Skin of body (tissue), 1 donor: ENCODE measurements at regions not wholly inside any gene's neighbourhood (a gene's known extent, or its start where the extent isn't known, plus 50 kb on each side); places are given as distances from the start of the nearest gene placed in this dataset.

ENCODE experiments used
- DNase-seq: peaks from one replicate; lab custom pipeline; 2025; lab: John Stamatoyannopoulos, UW

DNA sequence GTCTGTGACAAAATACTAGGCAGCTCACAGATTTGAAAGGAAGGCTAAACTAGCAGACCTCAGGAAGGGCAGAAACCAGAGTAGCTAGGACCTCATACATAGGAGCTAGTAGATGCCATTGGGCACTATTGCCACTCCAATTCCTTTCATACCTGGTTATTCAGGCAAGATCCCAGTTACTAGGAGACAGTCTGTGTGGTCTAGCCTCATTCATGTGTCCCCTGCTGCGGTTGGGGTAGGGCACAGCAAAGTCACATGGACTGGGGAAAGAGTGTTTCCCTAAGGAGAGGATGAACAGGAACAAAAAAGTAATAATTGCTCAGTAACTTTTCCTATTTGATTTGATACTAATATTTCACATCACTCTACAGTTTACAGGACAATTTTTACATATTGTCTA is 204.6 kb upstream of the HEY2 start:
- DNase-seq, result no peak

DNA sequence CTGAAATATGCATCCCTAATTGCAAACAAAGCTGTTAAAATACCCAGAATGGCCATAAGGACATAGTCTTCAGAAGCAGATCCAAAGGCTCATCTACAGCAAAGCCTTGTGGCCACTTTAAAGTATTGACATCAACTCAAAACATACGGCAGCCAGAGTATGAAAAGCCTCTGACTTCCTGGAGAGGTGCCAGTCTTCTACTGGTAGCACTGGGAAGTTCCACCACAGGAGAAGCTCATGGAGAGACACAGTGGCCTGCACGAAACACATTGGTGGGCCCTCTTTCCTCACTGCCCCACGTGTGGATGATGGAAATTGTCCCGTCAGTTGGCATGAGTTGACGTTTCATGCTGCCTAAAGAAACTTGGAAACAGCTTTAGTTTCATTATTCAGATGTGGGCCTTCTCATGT is 202.6 kb upstream of the HEY2 start:
- DNase-seq, result no peak

DNA sequence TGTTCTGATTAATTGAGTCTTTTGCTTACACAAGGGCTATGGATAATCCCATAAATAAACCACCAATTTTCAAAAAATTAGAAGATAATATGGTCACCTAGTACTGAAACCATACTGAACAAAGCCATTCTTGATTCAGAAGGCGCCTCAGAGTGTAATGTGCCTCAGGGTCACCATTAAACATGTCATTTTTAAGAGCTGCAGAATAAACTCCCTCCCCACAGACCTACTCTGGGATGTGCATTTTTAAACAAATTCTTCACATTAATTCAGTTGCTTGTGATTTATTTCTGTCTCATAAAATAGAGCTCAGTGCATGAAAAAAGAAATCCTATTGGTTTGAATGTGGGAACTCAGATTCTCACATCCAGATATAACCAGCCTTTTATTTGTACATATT is 202.1 kb upstream of the HEY2 start:
- DNase-seq, result no peak

DNA sequence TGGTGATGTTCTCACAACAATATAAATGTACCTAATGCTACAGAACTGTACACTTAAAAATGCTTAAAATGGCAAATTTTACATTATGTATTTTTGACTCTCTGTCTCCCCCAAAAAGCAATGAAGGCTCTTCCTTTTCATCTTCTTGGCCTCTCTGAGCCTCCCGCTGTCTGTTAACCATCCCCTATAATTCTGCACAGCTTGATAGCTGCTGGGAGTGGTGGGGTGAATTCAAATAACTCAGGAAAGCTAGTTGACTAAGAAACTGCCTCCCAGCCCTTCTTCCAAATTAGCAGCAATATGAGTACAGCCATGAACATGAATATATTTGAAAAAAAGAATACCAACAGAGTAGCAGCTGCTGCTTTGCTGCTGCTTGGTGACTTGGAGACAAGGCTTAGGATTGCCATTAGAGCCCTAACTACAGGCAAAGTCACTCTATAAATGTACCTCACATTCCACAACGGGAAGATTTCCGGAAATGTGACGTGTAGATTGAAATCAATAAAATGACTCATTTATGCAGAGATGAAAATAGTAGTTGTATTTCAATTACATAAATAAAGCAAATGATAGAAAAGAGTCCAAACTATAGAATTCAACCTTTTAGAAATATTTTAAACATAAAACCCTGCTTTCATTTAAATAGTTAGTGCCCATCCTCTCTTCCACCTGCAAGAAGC is 200.1 kb upstream of the HEY2 start:
- DNase-seq, result no peak

DNA sequence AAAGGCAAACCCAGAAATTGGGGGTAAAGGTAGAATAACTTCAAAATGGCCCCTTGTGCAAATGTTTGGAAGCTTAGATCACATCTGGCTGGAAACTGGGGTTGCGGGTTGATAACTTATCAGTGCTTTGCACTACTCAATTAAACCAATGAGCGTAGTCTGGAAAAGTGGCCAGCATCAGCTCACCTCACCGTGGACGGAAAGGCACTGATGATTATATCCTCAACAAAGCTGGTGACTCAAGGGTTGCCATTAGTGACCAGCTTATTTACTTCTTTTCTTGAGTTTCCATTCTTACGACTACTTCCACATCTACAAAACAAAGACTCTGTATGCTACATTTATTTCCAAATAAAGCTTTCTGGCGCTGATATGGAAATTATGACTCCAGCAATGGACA is 198.5 kb upstream of the HEY2 start:
- DNase-seq, result no peak

DNA sequence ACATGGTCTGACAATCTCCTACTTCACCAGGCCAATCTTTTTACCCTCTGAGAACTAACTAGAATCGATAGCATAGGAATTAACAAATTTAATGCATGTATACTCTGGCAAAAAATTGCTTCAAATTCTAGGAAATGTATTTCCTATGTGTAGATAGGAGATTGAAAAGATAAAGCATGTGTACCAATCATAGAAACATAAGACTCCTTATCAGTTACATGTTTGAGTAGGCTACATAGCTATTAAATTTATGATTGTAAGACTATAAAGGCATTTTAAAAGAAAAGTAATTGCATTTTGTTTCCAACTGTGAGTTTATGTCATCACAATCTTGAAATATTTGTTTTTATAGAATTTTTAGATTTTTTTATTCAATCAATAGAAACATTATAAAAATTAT is 196.6 kb upstream of the HEY2 start:
- no peak for DNase-seq

DNA sequence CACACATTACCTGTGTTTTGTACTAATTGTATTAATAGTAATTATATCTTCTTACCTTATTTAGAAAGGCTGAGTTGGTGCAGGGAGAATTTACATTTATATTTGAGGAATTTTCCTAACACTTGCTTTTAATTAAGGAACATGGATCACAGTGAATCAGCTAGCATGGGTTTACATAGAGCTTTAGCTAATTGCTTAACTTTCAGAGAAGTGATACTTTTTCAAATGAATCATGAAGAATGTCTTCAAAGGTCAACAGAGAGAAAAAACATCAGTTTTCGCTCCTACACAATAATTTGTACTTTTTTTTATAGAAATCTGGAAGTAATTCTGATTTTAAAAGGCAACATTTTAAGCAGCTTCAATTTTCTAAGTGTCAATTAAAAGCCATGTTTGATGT is 195.0 kb upstream of the HEY2 start:
- DNase-seq, result no peak

DNA sequence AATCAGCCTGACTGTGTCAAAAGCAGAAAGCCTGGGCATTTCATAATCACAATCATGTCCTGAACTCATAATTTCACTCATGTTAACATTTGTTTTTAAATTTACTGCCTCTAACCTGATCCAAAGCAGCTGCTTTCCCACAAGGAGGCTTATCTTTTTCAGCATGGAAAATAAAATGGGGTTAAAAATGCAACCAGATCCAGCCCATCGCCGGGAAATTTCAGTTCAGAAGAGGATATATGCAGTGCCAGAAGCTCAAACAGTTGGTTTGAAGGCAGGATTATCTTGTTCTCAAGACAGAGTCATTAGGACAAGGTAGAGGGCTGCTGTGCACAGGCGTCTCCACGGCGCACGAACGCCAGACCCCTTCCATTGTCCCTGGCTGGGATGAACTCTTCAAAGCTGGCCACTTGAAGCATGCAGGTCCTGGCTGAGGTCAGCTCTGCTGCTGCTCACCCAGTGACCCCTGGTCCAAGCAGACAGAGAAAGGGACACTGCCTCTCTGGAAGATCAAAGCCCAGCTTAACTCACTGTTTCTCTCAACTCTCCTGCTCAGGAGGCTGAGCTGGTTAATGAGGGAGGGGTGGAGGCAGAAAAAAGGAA is 191.1 kb upstream of the HEY2 start:
- no peak for DNase-seq

DNA sequence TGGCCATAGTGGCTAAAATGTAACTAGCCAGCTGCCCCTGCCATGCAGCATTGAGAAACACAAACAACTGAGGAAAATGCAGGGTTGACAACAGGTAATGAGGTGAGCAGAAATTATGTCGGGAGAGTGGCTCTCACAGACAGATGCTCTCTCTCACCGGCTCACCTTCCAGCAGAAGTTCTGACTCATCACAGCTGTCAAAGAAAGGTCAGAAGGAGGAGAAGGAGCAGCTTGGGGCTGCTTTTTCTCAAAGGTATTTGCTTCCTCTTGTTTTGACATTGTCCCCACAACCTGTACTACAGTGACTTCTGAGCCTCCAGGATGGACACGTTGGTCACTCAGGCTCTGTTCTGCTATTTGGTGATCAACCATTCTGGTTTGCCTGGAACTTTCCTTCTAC is 190.5 kb upstream of the HEY2 start:
- no peak for DNase-seq

DNA sequence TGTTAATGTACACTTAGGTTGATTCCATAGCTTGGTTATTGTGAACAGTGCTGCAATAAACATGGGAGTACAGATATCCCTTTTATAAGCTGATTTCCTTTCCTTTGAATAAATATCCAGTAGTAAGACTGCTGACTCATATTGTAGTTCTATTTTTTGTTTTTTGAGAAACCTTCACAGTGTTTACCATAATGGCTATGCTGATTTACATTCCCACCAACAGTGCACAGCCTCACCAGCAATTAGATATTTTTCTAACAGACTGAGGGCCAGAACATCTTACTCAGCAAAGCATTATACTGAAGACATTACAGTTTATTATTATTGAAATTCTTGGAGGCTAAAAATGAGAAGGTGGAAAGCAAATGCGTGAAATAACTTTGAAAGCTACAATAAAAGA is 187.3 kb upstream of the HEY2 start:
- DNase-seq, result no peak

DNA sequence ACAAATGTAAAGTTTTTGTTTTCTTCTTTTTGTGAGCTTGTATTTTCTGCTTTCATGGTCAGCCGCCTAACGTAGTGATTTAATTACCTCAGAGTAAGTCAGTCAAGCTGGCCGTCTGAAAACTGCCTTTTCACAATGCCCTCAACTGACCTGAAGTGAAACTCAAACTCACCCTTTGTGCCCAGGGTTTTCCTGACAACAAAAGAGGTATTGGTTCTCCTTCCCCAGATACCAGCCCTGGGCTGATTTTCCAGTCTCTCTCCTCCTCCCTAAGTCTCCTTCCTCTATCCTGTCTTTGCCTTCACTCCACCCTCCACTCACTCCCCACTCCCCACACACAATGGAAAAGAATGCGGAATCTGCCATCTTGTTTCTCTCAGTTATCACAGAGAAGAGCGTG is 184.5 kb upstream of the HEY2 start:
- DNase-seq, result no peak

DNA sequence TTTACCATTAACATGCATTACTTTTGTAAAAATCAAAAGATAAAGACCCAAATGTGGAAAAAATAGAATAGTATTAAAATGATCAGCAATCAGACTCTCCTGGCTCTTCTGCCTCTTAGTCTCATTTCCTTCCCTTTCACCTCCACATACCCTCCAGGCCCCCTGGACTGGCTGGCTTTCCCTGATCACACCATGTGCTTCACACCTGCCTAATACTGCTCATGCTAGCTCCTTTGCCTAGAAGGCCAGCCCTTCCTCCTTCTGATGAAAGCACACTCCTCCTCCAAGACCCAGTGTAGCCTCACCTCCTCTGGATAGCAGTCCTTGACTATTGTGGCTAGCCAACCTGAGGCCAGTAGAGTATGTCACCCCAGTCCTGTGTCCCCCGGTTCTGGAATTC is 182.0 kb upstream of the HEY2 start:
- DNase-seq, result no peak

DNA sequence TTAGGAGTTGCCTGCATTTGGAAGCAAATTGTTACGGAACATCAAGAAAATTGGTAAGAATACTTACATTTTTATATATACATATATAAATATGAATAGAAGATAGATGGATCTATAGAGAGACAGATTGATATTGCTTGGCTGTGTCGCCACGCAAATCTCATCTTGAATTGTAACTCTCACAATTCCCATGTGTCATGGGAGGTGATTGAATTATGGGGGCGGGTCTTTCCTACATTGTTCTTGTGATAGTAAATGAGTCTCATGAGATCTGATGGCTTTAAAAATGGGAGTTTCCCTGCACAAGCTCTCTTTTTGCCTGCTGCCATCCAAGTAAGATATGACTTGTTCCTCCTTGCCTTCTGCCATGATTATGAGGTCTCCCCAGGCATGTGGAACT is 180.8 kb upstream of the HEY2 start:
- no peak for DNase-seq

DNA sequence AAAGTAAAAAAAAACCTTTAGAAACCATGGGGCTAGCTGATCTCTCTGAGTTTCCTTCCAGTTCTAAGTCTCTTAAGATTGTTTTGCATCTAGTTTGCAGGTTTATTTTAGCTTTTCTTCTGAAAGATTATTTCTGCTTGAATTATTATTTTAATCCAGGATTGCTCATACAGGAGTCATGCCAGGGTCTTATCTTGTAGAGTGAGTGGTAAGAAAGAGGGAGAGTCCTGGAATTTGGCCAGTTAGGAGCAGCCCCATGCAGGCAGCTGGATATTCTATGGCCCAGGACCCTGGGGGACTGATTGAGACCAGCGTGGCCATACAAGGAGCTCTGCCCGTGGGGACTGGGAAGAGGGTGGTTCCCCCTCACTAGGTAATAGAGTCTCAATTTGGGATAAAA is 178.9 kb upstream of the HEY2 start:
- DNase-seq, result no peak

DNA sequence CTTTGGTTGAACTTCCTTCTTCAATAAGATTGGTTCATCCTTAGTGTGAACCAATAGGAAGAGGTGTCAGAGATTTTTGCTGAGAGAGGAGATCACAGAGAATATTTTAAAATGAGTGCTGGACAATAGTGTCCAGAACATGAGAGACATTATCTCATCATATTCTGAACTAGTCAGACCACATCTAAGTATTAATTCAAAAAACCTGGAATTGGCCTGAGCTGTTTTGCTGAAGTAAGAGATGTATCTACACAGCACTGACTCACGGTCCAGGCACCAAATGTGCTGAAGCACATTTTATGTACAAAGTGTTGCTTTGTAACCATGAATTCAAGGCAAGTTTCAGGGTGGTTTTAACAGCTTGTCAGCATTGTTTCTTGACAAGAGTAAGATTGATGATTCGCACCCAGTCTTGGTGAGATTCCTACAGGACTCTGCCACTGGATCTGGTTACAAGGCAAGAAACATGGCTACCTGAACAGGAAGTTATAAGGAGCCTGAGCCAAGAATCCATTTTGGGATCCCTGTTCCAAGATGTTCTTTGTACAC is 178.2 kb upstream of the HEY2 start:
- DNase-seq, result no peak

DNA sequence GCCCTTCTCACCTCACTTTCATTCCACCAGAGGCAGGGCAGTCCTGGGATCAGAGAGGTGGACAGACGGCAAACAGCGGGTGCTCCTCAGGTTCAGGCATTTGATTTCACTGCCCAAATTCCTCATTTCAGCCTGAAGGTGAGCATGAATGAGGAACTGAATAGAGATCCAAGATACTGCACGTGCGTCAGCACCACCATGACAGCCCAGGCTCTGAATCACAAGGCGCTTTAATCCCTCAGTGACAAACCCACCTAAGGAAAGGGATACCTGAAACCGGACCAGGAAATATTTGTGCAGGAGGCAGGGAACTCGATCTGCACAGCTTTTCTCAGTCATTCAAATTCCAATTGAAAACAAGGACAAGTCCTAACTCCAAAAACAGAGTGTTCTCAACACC is 174.8 kb upstream of the HEY2 start:
- no peak for DNase-seq

DNA sequence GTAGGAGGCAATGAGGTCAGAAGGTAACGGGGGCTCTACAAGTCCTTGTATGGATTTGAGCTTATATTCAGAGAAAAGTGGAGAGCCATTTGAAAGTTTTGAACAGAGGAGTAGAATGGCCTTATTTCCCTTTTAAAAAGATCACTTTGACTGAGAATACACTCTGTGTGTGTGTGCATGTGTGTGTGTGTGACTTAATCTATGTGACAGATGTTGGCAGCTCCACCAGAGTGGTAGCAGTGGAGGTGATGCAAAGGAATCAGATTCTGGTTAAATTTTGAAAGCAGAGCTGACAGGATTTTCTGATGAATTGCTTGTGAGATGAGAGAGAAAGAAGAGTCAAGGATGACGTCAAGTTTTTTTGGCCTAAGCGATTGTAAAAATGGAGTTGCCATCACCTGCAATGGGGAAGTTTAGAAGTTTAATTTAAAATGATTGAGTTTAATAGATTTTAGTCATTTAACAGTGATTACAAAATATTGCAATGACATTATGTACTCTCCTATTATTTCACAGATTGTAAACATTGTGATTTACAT is 172.2 kb upstream of the HEY2 start:
- no peak for DNase-seq

DNA sequence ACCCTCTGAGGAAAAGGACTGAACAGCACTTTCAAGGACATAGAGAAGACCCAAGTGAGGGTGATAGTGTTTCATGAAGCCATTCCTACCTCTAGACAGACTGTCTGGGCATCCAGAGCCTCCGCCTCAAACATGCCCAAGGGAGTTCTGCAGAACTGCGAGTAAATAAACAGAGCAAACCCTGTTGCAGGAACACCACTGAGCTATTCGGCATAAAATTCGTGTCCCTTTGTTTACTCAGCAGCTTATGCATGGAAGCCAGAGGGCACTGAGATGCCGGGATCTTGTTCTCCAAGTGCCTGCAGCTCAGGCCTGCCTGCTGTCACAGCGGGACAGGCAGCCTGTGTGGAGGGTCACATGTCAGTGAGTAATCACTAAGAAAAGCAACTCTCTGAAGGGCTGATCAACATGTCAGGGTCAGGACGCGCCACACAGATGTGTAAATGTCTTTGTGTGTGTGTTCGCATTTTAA is 164.9 kb upstream of the HEY2 start:
- DNase-seq, result no peak

DNA sequence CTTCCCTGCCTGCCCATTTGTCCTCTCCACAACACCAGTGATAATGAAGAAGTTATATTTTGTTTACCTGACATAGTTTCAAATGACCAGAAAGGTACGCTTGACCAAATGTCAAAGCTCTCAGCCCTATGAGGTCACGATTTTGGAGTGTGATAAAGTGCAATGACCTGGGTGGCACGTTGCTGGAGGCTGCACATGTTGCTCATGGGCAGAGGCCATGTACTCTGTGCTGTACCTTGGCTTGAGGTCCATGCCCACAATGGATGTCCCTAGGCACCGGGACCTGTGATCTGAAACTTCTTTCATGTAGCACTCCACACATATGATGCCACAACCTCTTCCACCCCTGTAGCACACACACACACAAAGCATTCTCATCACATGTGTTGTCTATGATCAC is 164.0 kb upstream of the HEY2 start:
- no peak for DNase-seq

DNA sequence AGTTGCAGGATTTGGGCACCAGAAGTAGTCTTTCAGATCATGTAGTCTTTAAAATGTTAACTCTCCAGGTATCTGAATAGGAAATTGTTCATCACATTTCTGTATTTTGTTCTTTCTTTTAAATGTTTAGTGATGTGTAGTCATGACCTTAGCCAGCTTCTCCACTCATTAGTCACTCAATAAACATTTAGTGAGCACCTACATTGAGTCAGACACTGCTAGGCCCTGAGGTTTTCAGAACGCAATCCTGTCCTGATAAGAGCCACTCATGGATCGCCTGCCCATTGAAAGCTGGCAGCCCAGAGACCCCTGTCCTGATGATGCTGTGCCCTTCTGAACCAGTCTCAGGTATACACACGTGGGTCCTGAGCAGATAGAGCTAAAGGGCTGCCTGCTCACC is 163.4 kb upstream of the HEY2 start:
- DNase-seq, result no peak

DNA sequence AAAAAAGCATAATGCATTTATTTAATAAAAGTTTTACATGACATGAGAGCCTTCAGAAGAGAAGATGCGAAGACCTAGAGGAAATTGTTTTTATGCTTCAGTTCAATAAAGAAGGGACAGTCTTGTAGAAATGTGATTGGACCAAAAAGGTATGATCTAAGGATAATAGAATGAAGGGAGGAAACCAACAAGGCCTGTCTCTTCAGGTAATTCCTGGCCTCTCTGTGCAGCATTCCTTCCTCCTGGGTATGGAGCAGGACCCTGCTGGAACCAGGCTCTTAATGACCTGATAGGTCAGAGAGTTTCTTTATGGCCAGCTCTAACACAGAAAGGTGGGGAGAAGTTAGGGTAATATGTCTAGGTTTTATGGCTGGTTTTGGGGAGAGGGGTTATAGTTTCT is 162.8 kb upstream of the HEY2 start:
- no peak for DNase-seq

DNA sequence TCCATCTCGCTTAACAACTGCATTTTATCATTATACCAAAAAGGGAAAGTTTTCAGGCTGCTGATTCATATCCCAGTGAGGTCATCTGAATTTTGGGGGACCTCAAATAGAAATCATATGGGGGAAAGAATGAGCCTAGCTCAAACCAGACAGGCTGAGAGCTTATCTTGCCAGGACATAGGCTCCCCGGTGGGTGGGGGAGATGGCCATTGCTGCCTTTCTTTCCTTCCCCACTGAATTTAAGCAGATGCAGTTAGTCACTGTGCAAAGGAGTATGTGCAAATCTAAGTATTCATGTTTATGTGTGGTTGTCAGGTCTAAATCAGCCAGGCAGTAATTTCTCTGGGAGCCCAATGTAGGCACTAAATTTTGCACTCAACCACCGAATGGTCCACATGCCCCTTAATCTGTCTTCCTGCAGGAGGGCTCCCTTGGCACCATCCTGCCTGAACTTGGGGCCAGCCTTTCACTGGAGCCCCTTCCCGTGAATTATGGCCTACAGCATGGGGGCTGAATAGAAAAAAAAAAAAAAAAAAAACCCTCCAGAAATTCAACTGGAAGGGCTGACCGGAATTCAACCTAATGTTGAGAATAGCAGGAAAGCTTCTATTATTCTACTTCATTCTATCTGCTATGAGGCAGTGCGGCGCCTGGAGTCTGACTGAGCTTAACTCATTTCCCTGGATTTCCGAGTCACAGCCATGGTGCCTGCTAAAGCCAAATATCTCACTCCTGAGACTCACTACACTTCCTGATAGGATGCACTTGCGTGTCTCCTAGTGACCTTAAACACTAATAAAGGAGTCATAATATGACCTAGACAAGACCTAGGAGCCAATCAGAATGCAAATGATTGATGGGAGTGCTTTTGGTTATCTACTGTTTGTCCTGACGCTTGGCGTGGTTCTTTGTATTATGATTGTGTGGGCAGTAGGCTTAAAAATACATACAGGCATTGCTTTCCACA is 161.5 kb upstream of the HEY2 start:
- DNase-seq, result no peak
